MM.1S (cell line): ENCODE measurements at regions not wholly inside any gene's neighbourhood (a gene's known extent, or its start where the extent isn't known, plus 50 kb on each side); places are given as distances from the start of the nearest gene placed in this dataset.

Experiments
- EZH2 ChIP-seq: fragments of 300-600 bp; sonication (generic); optimal IDR thresholded peaks from 2 replicates; pipeline ENCODE3; 2017; ENCODE audit warnings: low read depth, mild to moderate bottlenecking, antibody characterized with exemption, low read length, mixed read lengths
- EZH2phosphoT487 ChIP-seq: fragments of 300-600 bp; sonication (generic); IDR thresholded peaks from 2 replicates; pipeline ENCODE4 v1.6.1; 2018; ENCODE audit warnings: antibody characterized with exemption, low read length
- TF ChIP-seq, protein P1 (sequence below): fragments of 300-600 bp; sonication (generic); IDR thresholded peaks from 2 replicates; pipeline ENCODE4 v1.5.1; 2016; ENCODE audit warnings: antibody characterized with exemption, low read length, mixed read lengths

DNA sequence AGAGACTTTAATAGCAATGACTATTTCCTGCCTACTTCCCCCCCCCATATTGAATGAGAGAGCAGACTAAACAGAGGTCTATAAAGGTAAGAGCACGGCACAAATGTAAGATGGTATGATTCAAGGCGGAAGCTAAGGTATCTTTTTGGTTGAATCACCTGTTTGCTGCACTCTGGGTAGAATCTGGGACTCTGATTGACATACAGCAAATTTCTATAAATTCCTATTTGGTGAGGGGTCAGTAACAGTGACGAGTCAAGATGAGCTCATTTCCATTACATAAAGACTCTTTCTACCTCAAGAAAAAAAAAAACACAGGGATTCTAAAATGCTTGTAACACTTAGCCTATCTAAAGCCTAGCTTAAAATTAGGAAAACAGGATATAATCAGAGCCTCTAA is 297.3 kb downstream of the TNS1 start:
- TF ChIP-seq, protein P1, sequence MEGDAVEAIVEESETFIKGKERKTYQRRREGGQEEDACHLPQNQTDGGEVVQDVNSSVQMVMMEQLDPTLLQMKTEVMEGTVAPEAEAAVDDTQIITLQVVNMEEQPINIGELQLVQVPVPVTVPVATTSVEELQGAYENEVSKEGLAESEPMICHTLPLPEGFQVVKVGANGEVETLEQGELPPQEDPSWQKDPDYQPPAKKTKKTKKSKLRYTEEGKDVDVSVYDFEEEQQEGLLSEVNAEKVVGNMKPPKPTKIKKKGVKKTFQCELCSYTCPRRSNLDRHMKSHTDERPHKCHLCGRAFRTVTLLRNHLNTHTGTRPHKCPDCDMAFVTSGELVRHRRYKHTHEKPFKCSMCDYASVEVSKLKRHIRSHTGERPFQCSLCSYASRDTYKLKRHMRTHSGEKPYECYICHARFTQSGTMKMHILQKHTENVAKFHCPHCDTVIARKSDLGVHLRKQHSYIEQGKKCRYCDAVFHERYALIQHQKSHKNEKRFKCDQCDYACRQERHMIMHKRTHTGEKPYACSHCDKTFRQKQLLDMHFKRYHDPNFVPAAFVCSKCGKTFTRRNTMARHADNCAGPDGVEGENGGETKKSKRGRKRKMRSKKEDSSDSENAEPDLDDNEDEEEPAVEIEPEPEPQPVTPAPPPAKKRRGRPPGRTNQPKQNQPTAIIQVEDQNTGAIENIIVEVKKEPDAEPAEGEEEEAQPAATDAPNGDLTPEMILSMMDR: no peak
- TF ChIP-seq EZH2: no peak
- no peak for TF ChIP-seq EZH2phosphoT487
